Endothelial cell of umbilical vein (primary cell): ENCODE measurements at regions not wholly inside any gene's neighbourhood (a gene's known extent, or its start where the extent isn't known, plus 50 kb on each side); places are given as distances from the start of the nearest gene placed in this dataset.

Experiments
- BruUV-seq: library from RNA; stranded (reverse); fragments of 400-500 nt; replicated peaks from 2 replicates; lab custom pipeline; 2021; lab: Mats Ljungman, UMichigan
- CTCF ChIA-PET: fragments of 300-600, 350-600 bp; sonication (Branson Sonifier 250); formaldehyde crosslinking; loops from one replicate; lab custom pipeline; 2021; ENCODE audit warnings: antibody characterized with exemption, inconsistent platforms; lab: Charles Lee
- POLR2A ChIA-PET: fragments of 300-600, 350-600 bp; sonication (Branson Sonifier 250); formaldehyde crosslinking; loops from one replicate; lab custom pipeline; 2021; ENCODE audit warnings: antibody characterized with exemption, inconsistent platforms; lab: Charles Lee
- DNase-seq: peaks from one replicate; pipeline ENCODE4 v3.0.0-alpha.2; 2011; ENCODE audit warnings: low read depth, low spot score
- FAIRE-seq: peaks from 2 replicates; lab custom pipeline; 2011; peaks lifted over from hg19 to GRCh38; lab: Jason Lieb, UNC
- H2AFZ ChIP-seq: 2 replicates; pipeline ENCODE4 v1.6.0; 2012; ENCODE audit warnings: low read depth, low read length, control low read depth, inconsistent platforms
- H3K27ac ChIP-seq: 2 replicates; pipeline ENCODE4 v1.5.1; 2011; ENCODE audit warnings: low read depth, mild to moderate bottlenecking, control low read depth, low read length, moderate library complexity; ENCODE audit not compliant: insufficient read depth
- H3K27me3 ChIP-seq, 2 experiments: 2 replicates each; pipeline versions ENCODE4 v1.6.0 to v1.6.1; 2011; ENCODE audit warnings: low read length in 2 of 2, mixed read lengths in 1 of 2; ENCODE audit not compliant: control insufficient read depth in 2 of 2, insufficient read depth in 2 of 2
- H3K36me3 ChIP-seq, 2 experiments: 2 replicates in 1 of 2; 3 replicates in 1 of 2; pipeline ENCODE4 v1.5.1; 2011; ENCODE audit warnings: low read length in 2 of 2, mild to moderate bottlenecking in 1 of 2, moderate library complexity in 1 of 2; ENCODE audit not compliant: control insufficient read depth in 2 of 2, insufficient read depth in 2 of 2; ENCODE audit errors: extremely low read depth in 1 of 2
- H3K4me1 ChIP-seq: 3 replicates; pipeline ENCODE4 v1.5.1; 2011; ENCODE audit warnings: mild to moderate bottlenecking, low read length; ENCODE audit not compliant: control insufficient read depth, insufficient read depth; ENCODE audit errors: extremely low read depth
- H3K4me2 ChIP-seq: 2 replicates; pipeline ENCODE4 v1.6.1; 2011; ENCODE audit warnings: low read length, control low read depth, mixed read lengths; ENCODE audit not compliant: insufficient read depth
- H3K4me3 ChIP-seq, 3 experiments: fragments of 200-600 bp in 1 of 3; sonication (generic), shearing (Covaris generic) in 1 of 3; replicated peaks in 1 of 3; 2 replicates each; pipeline ENCODE4 v1.5.1; 2011 to 2016; ENCODE audit warnings: control low read depth in 3 of 3, low read length in 3 of 3, mild to moderate bottlenecking in 2 of 3, inconsistent platforms in 1 of 3, low read depth in 1 of 3, moderate library complexity in 1 of 3; ENCODE audit not compliant: insufficient read depth in 1 of 3
- H3K79me2 ChIP-seq: 2 replicates; pipeline ENCODE4 v1.6.0; 2012; ENCODE audit warnings: low read length, inconsistent platforms; ENCODE audit not compliant: control insufficient read depth, insufficient read depth
- H3K9ac ChIP-seq: replicated peaks from 2 replicates; pipeline ENCODE3; 2011; ENCODE audit warnings: low read length, control low read depth; ENCODE audit not compliant: insufficient read depth; ENCODE audit errors: extremely low read depth
- H3K9me1 ChIP-seq: replicated peaks from 3 replicates; pipeline ENCODE4 v1.6.0; 2011; ENCODE audit warnings: mild to moderate bottlenecking, low read length; ENCODE audit not compliant: control insufficient read depth, insufficient read depth; ENCODE audit errors: extremely low read depth
- H3K9me3 ChIP-seq: replicated peaks from 2 replicates; pipeline ENCODE4 v1.5.1; 2012; ENCODE audit warnings: low read length, inconsistent platforms; ENCODE audit not compliant: control insufficient read depth, insufficient read depth
- H4K20me1 ChIP-seq: replicated peaks from 2 replicates; pipeline ENCODE3; 2011; ENCODE audit warnings: mild to moderate bottlenecking, low read length; ENCODE audit not compliant: control insufficient read depth, insufficient read depth; ENCODE audit errors: extremely low read depth
- CTCF ChIP-seq, 2 donors: IDR thresholded peaks; 1 replicate in 1 of 2; 2 replicates in 1 of 2; pipeline ENCODE4 v1.5.1; 2011; ENCODE audit warnings: low read length in 2 of 2, mild to moderate bottlenecking in 2 of 2, moderate library complexity in 2 of 2, control low read depth in 1 of 2, inconsistent platforms in 1 of 2, low read depth in 1 of 2; ENCODE audit not compliant: insufficient read depth in 1 of 2; ENCODE audit errors: extremely low read depth in 1 of 2
- FOS ChIP-seq: IDR thresholded peaks from 2 replicates; pipeline ENCODE4 v1.6.1; 2011; ENCODE audit warnings: mild to moderate bottlenecking, low read length, moderate library complexity, borderline replicate concordance; ENCODE audit not compliant: insufficient read depth
- GATA2 ChIP-seq: IDR thresholded peaks from 2 replicates; pipeline ENCODE4 v1.7.0; 2011; ENCODE audit warnings: low read depth, mild to moderate bottlenecking, moderate library complexity, mixed read lengths, low read length; ENCODE audit not compliant: insufficient read length, insufficient read depth
- JUN ChIP-seq: IDR thresholded peaks from 2 replicates; pipeline ENCODE4 v1.6.1; 2011; ENCODE audit warnings: borderline replicate concordance, low read depth; ENCODE audit not compliant: insufficient read length, insufficient read depth
- MAX ChIP-seq: IDR thresholded peaks from 2 replicates; pipeline ENCODE4 v1.6.1; 2011; ENCODE audit not compliant: insufficient read depth, insufficient read length
- MYC ChIP-seq: IDR thresholded peaks from one replicate; pipeline ENCODE4 v1.6.1; 2011; ENCODE audit warnings: mild to moderate bottlenecking, low read depth, low read length
- POLR2AphosphoS5 ChIP-seq: IDR thresholded peaks from 2 replicates; pipeline ENCODE4 v1.6.1; 2012; ENCODE audit warnings: low read depth, mild to moderate bottlenecking, control low read depth, low read length, moderate library complexity; ENCODE audit not compliant: insufficient read depth
- dilution Hi-C: fragments of 300-500 bp; cut with MboI; formaldehyde crosslinking; loops from one replicate; pipeline ENCODE4 v1.15.0; 2019; ENCODE audit warnings: low sequenced_read_pairs; ENCODE audit not compliant: extremely low pct_ligation_motif_present
- intact Hi-C: fragments of 100-400 bp; cut with micrococcal nuclease; formaldehyde crosslinking; loops from one replicate; pipeline ENCODE4 v1.10.0; 2022

- no peaks in the 10 kb centered on the region for H3K4me1 ChIP-seq
- intact Hi-C loops: no loop called here
- H3K4me2 ChIP-seq: no peak overlapping the region
- no peaks in the 10 kb centered on the region for H4K20me1 ChIP-seq
- no peak for DNase-seq
- no peaks in the 10 kb centered on the region for H3K9me1 ChIP-seq
- ChIA-PET POLR2A (no interaction called here), CTCF (no interaction called here)
- no peak for TF ChIP-seq GATA2
- TF ChIP-seq POLR2AphosphoS5: no peak
- no peak for TF ChIP-seq FOS
- TF ChIP-seq CTCF (IDR thresholded peaks at IDR 0.05; ENCODE audit: extremely low read depth in 1 of 2, insufficient read depth in 1 of 2, low read depth in 1 of 2, low read length in 2 of 2): no peak
- TF ChIP-seq JUN: no peak
- no peak for TF ChIP-seq MYC
- no peak for TF ChIP-seq MAX
- no peaks in the 10 kb centered on the region for H3K79me2 ChIP-seq
- no peaks in the 10 kb centered on the region for H3K36me3 ChIP-seq
- H3K9ac ChIP-seq: no peak overlapping the region
- H3K27ac ChIP-seq: no peak overlapping the region
- BruUV-seq: no TSS peak
- no peaks in the 10 kb centered on the region for H3K9me3 ChIP-seq
- FAIRE-seq: no peak
- H3K4me3 ChIP-seq: no peak overlapping the region
- H2AFZ ChIP-seq: no peak overlapping the region
- dilution Hi-C loops: no loop called here
- H3K27me3 ChIP-seq: no peaks in the 10 kb centered on the region
These were observed 431.3 kb downstream of the SLITRK6 start for GRCh38 chr13:85367887-85368286.
